ENCODE measurements at regions not wholly inside any gene's neighbourhood (a gene's known extent, or its start where the extent isn't known, plus 50 kb on each side); places are given as distances from the start of the nearest gene placed in this dataset.

GRCh38 chr7:81004098-81004497 lies 85.2 kb upstream of the SEMA3C start:
- Histone ChIP-seq H3K9me3 (ENCODE audit: low read depth) (no peaks in the 10 kb centered on the region), H3K79me2 (ENCODE audit: insufficient read depth) (no peaks in the 10 kb centered on the region), H3K27ac (peak overlapping the region; percentile 69), H2AFZ (no peak overlapping the region; the same call in 1 of the 2 replicates), H3K27me3 (replicated peaks; ENCODE audit: insufficient read depth) (no peaks in the 10 kb centered on the region), H3K4me2 (ENCODE audit: unreplicated experiment) (no peak overlapping the region), H4K20me1 (ENCODE audit: insufficient read depth) (no peaks in the 10 kb centered on the region), H3K9me2 (ENCODE audit: insufficient read depth) (no peaks in the 10 kb centered on the region), H3K36me3 (ENCODE audit: low read depth) (no peaks in the 10 kb centered on the region), H3F3A (ENCODE audit: insufficient read depth) (peaks cover 16% of the 10 kb centered on the region), H3K4me1 (ENCODE audit: insufficient read depth) (peaks cover 11% of the 10 kb centered on the region), H3K4me3 (no peak overlapping the region), H3K9ac (no peak overlapping the region)
- WGBS, 2 experiments (ENCODE audit: low coverage in 1 of 2, low lambda C conversion rate in 2 of 2, missing lambda C conversion rate in 2 of 2), result 15 to 22% methylated on average over 1 of the region's 1 CpG
- peak; percentile 92 for DNase-seq
- in situ Hi-C loops (cut with MboI), result no loop called here
- no peak for TF ChIP-seq EZH2 (IDR thresholded peaks at IDR 0.05; ENCODE audit: insufficient read depth, poor library complexity, severe bottlenecking)
- TF ChIP-seq EZH2phosphoT487 (IDR thresholded peaks at IDR 0.05; ENCODE audit: insufficient read depth, low read depth), result no peak

GRCh38 chr7:81003326-81003725 lies 84.5 kb upstream of the SEMA3C start:
- Histone ChIP-seq H3K4me3 (no peak overlapping the region), H4K20me1 (ENCODE audit: insufficient read depth) (no peaks in the 10 kb centered on the region), H3K9me2 (ENCODE audit: insufficient read depth) (no peaks in the 10 kb centered on the region), H3K9me3 (ENCODE audit: low read depth) (no peaks in the 10 kb centered on the region), H3K27ac (peak overlapping the region; percentile 37; the same call in 1 of the 2 replicates), H3K9ac (no peak overlapping the region), H3K36me3 (ENCODE audit: low read depth) (no peaks in the 10 kb centered on the region), H3K79me2 (ENCODE audit: insufficient read depth) (no peaks in the 10 kb centered on the region), H3F3A (ENCODE audit: insufficient read depth) (peaks cover 16% of the 10 kb centered on the region), H3K27me3 (replicated peaks; ENCODE audit: insufficient read depth) (no peaks in the 10 kb centered on the region), H3K4me1 (ENCODE audit: insufficient read depth) (peaks cover 11% of the 10 kb centered on the region), H2AFZ (no peak overlapping the region), H3K4me2 (ENCODE audit: unreplicated experiment) (no peak overlapping the region)
- in situ Hi-C loops (cut with MboI), result no loop called here
- 93 to 100% methylated on average over 3 of the region's 3 CpGs for WGBS, 2 experiments (ENCODE audit: low coverage in 1 of 2, low lambda C conversion rate in 2 of 2, missing lambda C conversion rate in 2 of 2)
- no peak for TF ChIP-seq EZH2 (IDR thresholded peaks at IDR 0.05; ENCODE audit: insufficient read depth, poor library complexity, severe bottlenecking)
- DNase-seq, result no peak

DNA sequence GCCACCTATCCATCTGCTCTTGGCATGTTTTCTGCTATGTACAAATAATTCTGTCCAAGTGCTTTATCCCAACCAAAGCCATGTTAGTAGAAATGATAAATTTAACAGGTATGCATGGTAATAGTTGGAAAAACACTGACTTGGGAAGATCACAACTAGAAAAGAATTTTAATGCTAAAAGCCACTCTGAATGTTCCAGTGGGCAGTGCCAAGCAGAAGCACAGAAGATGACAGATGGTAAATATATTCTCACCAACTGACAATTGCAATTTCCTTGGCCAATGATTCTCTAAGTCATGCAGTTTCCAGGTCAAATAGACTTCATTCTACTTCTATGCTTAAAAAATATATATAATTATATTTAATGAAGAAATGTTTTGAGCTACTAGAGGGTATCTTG lies 83.6 kb upstream of the SEMA3C start:
- Histone ChIP-seq H3K36me3 (ENCODE audit: low read depth) (no peaks in the 10 kb centered on the region), H3K9me2 (ENCODE audit: insufficient read depth) (no peaks in the 10 kb centered on the region), H3K9me3 (ENCODE audit: low read depth) (no peaks in the 10 kb centered on the region), H3K4me2 (ENCODE audit: unreplicated experiment) (no peak overlapping the region), H3K27ac (no peak overlapping the region), H4K20me1 (ENCODE audit: insufficient read depth) (no peaks in the 10 kb centered on the region), H3K4me3 (no peak overlapping the region), H2AFZ (0 out of 2 replicates have a peak overlapping the region, but pooled peaks have one; percentile 7), H3K27me3 (replicated peaks; ENCODE audit: insufficient read depth) (no peaks in the 10 kb centered on the region), H3F3A (ENCODE audit: insufficient read depth) (peaks cover 16% of the 10 kb centered on the region), H3K79me2 (ENCODE audit: insufficient read depth) (no peaks in the 10 kb centered on the region), H3K9ac (no peak overlapping the region), H3K4me1 (ENCODE audit: insufficient read depth) (peaks cover 11% of the 10 kb centered on the region)
- in situ Hi-C loops (cut with MboI), result no loop called here
- no peak for TF ChIP-seq EZH2phosphoT487 (IDR thresholded peaks at IDR 0.05; ENCODE audit: insufficient read depth, low read depth)
- no peak for TF ChIP-seq EZH2 (IDR thresholded peaks at IDR 0.05; ENCODE audit: insufficient read depth, poor library complexity, severe bottlenecking)
- DNase-seq, result peak; percentile 4

GRCh38 chr7:80999771-81000170 lies 80.9 kb upstream of the SEMA3C start:
- Histone ChIP-seq H3K79me2 (ENCODE audit: insufficient read depth) (no peaks in the 10 kb centered on the region), H3K9ac (no peak overlapping the region), H3K4me3 (no peak overlapping the region), H3K27me3 (replicated peaks; ENCODE audit: insufficient read depth) (no peaks in the 10 kb centered on the region), H3K27ac (no peak overlapping the region), H3K4me2 (ENCODE audit: unreplicated experiment) (no peak overlapping the region), H3K4me1 (ENCODE audit: insufficient read depth) (peaks cover 11% of the 10 kb centered on the region), H4K20me1 (ENCODE audit: insufficient read depth) (no peaks in the 10 kb centered on the region), H3K36me3 (ENCODE audit: low read depth) (no peaks in the 10 kb centered on the region), H3K9me3 (ENCODE audit: low read depth) (no peaks in the 10 kb centered on the region), H2AFZ (no peak overlapping the region), H3K9me2 (ENCODE audit: insufficient read depth) (no peaks in the 10 kb centered on the region), H3F3A (ENCODE audit: insufficient read depth) (peaks cover 15% of the 10 kb centered on the region)
- 90 to 93% methylated on average over 2 of the region's 2 CpGs for WGBS, 2 experiments (ENCODE audit: low coverage in 1 of 2, low lambda C conversion rate in 2 of 2, missing lambda C conversion rate in 2 of 2)
- TF ChIP-seq EZH2phosphoT487 (IDR thresholded peaks at IDR 0.05; ENCODE audit: insufficient read depth, low read depth) (no peak), EZH2 (IDR thresholded peaks at IDR 0.05; ENCODE audit: insufficient read depth, poor library complexity, severe bottlenecking) (no peak)
- in situ Hi-C loops (cut with MboI), result no loop called here
- no peak for DNase-seq

- DNase-seq, result no peak
- no peaks in the 10 kb centered on the region for H3K9me3 ChIP-seq (ENCODE audit: low read depth)
- H3K4me1 ChIP-seq (ENCODE audit: insufficient read depth), result peaks cover 5% of the 10 kb centered on the region
- no peaks in the 10 kb centered on the region for H3K79me2 ChIP-seq (ENCODE audit: insufficient read depth)
- H2AFZ ChIP-seq, result no peak overlapping the region
- no peak overlapping the region for H3K27ac ChIP-seq
- H3K4me2 ChIP-seq (ENCODE audit: unreplicated experiment), result no peak overlapping the region
- in situ Hi-C loops (cut with MboI), result no loop called here
- H3K9me2 ChIP-seq (ENCODE audit: insufficient read depth), result no peaks in the 10 kb centered on the region
- H4K20me1 ChIP-seq (ENCODE audit: insufficient read depth), result no peaks in the 10 kb centered on the region
- no peaks in the 10 kb centered on the region for H3K27me3 ChIP-seq (replicated peaks; ENCODE audit: insufficient read depth)
- TF ChIP-seq EZH2phosphoT487 (IDR thresholded peaks at IDR 0.05; ENCODE audit: insufficient read depth, low read depth) (no peak), EZH2 (IDR thresholded peaks at IDR 0.05; ENCODE audit: insufficient read depth, poor library complexity, severe bottlenecking) (no peak)
- H3K4me3 ChIP-seq, result no peak overlapping the region
- H3K36me3 ChIP-seq (ENCODE audit: low read depth), result no peaks in the 10 kb centered on the region
- 94 to 95% methylated on average over 3 of the region's 3 CpGs for WGBS, 2 experiments (ENCODE audit: low coverage in 1 of 2, low lambda C conversion rate in 2 of 2, missing lambda C conversion rate in 2 of 2)
- no peak overlapping the region for H3K9ac ChIP-seq
- peaks cover 9% of the 10 kb centered on the region for H3F3A ChIP-seq (ENCODE audit: insufficient read depth)
These were observed 80.2 kb upstream of the SEMA3C start for GRCh38 chr7:80999100-80999499.
